ENCODE measurements at regions not wholly inside any gene's neighbourhood (a gene's known extent, or its start where the extent isn't known, plus 50 kb on each side); places are given as distances from the start of the nearest gene placed in this dataset.

- Histone ChIP-seq H3F3A (ENCODE audit: insufficient read depth, low read depth) (no peaks in the 10 kb centered on the region), H3K79me2 (ENCODE audit: low read depth) (no peaks in the 10 kb centered on the region), H3K4me2 (no peak overlapping the region), H3K4me1 (replicated peaks; ENCODE audit: insufficient read depth) (no peaks in the 10 kb centered on the region), H3K27ac (no peak overlapping the region), H3K27me3 (ENCODE audit: insufficient read depth, low read depth) (peaks cover 97% of the 10 kb centered on the region), H3K36me3 (ENCODE audit: low read depth) (no peaks in the 10 kb centered on the region), H3K9me2 (ENCODE audit: insufficient read depth) (no peaks in the 10 kb centered on the region), H2AFZ (no peak overlapping the region), H3K4me3 (no peak overlapping the region), H3K9me3 (ENCODE audit: insufficient read depth, low read depth) (no peaks in the 10 kb centered on the region), H4K20me1 (ENCODE audit: insufficient read depth) (no peaks in the 10 kb centered on the region; the same call in 1 of the 2 replicates)
- TF ChIP-seq CTCF (conservative IDR thresholded peaks at IDR 0.05) (no peak), EZH2 (IDR thresholded peaks at IDR 0.05; ENCODE audit: low read depth) (no peak)
- ChIA-PET POLR2A (ENCODE audit: unreplicated experiment) (no interaction called here), CTCF (no interaction called here)
- intact Hi-C loops (cut with micrococcal nuclease; ENCODE audit: unreplicated experiment): no loop called here
- no peak for DNase-seq
- BruUV-seq (replicated peaks): no TSS peak
Observed at GRCh38 chr5:3201121-3201520, 394.5 kb upstream of the IRX1 start.

- Histone ChIP-seq H3K27me3 (ENCODE audit: insufficient read depth, low read depth) (peaks cover 97% of the 10 kb centered on the region), H3K4me3 (no peak overlapping the region), H3K79me2 (ENCODE audit: low read depth) (no peaks in the 10 kb centered on the region), H3K9me3 (ENCODE audit: insufficient read depth, low read depth) (no peaks in the 10 kb centered on the region), H3F3A (ENCODE audit: insufficient read depth, low read depth) (no peaks in the 10 kb centered on the region), H3K36me3 (ENCODE audit: low read depth) (no peaks in the 10 kb centered on the region), H3K27ac (no peak overlapping the region), H4K20me1 (ENCODE audit: insufficient read depth) (no peaks in the 10 kb centered on the region; the same call in 1 of the 2 replicates), H3K4me2 (no peak overlapping the region), H3K9me2 (ENCODE audit: insufficient read depth) (no peaks in the 10 kb centered on the region), H3K4me1 (replicated peaks; ENCODE audit: insufficient read depth) (no peaks in the 10 kb centered on the region), H2AFZ (no peak overlapping the region)
- DNase-seq: no peak
- intact Hi-C loops (cut with micrococcal nuclease; ENCODE audit: unreplicated experiment): no loop called here
- no TSS peak for BruUV-seq (replicated peaks)
- ChIA-PET CTCF (no interaction called here), POLR2A (ENCODE audit: unreplicated experiment) (no interaction called here)
- no peak for TF ChIP-seq CTCF (conservative IDR thresholded peaks at IDR 0.05)
- no peak for TF ChIP-seq EZH2 (IDR thresholded peaks at IDR 0.05; ENCODE audit: low read depth)
Observed at GRCh38 chr5:3199962-3200755, 395.5 kb upstream of the IRX1 start.

GRCh38 chr5:3198074-3198449, 397.6 kb upstream of the IRX1 start:
- no peaks in the 10 kb centered on the region for H3K9me2 ChIP-seq (ENCODE audit: insufficient read depth)
- H4K20me1 ChIP-seq (ENCODE audit: insufficient read depth): no peaks in the 10 kb centered on the region; the same call in 1 of the 2 replicates
- no TSS peak for BruUV-seq (replicated peaks)
- no peaks in the 10 kb centered on the region for H3K9me3 ChIP-seq (ENCODE audit: insufficient read depth, low read depth)
- H3K36me3 ChIP-seq (ENCODE audit: low read depth): no peaks in the 10 kb centered on the region
- intact Hi-C loops (cut with micrococcal nuclease; ENCODE audit: unreplicated experiment): no loop called here
- no peak overlapping the region for H3K4me3 ChIP-seq
- H3F3A ChIP-seq (ENCODE audit: insufficient read depth, low read depth): no peaks in the 10 kb centered on the region
- ChIA-PET CTCF (no interaction called here), POLR2A (ENCODE audit: unreplicated experiment) (no interaction called here)
- no peak overlapping the region for H2AFZ ChIP-seq
- TF ChIP-seq EZH2 (IDR thresholded peaks at IDR 0.05; ENCODE audit: low read depth) (no peak), CTCF (conservative IDR thresholded peaks at IDR 0.05) (no peak)
- no peak overlapping the region for H3K4me2 ChIP-seq
- H3K27ac ChIP-seq: no peak overlapping the region
- DNase-seq: no peak
- no peaks in the 10 kb centered on the region for H3K4me1 ChIP-seq (replicated peaks; ENCODE audit: insufficient read depth)
- peaks cover 97% of the 10 kb centered on the region for H3K27me3 ChIP-seq (ENCODE audit: insufficient read depth, low read depth)
- H3K79me2 ChIP-seq (ENCODE audit: low read depth): no peaks in the 10 kb centered on the region
